ENCODE measurements at regions not wholly inside any gene's neighbourhood (a gene's known extent, or its start where the extent isn't known, plus 50 kb on each side); places are given as distances from the start of the nearest gene placed in this dataset.

DNA sequence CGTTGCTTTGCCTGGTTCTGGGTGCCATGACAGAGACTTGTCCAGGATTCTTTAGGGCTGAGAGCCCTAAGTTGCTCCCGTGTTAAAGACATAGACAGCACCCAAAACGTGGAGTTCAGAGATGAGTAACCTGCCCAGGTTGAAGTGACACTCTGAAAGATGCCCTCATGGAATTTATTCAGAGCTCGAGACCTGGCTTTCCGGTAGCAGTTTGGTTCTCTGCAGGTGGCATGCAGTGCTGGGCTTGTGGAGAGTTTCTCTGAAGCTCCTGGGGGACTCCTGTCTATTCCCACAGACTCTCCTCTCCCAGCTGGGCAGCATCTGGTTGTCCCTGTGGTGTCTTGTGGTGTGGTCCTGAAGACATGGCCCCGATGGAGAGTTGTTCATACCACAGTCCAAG is 241.0 kb downstream of the RHOU start:
- H3K36me3 ChIP-seq (replicated peaks; ENCODE audit: insufficient read depth, low read length): no peaks in the 10 kb centered on the region
- H3K9ac ChIP-seq (ENCODE audit: low read length): no peak overlapping the region
- no peak for DNase-seq
- no peaks in the 10 kb centered on the region for H3F3A ChIP-seq (ENCODE audit: insufficient read depth, low read length)
- H3K27me3 ChIP-seq (replicated peaks; ENCODE audit: insufficient read depth, low read length): no peaks in the 10 kb centered on the region
- no peak overlapping the region for H3K4me2 ChIP-seq (ENCODE audit: low read depth, low read length)
- H3K4me1 ChIP-seq (ENCODE audit: low read length): no peaks in the 10 kb centered on the region
- no peaks in the 10 kb centered on the region for H3K9me2 ChIP-seq (replicated peaks; ENCODE audit: insufficient read depth, low read length)
- no peak overlapping the region for H3K27ac ChIP-seq (ENCODE audit: low read length)
- H3K4me3 ChIP-seq (ENCODE audit: low read length): no peak overlapping the region
- no peak overlapping the region for H2AFZ ChIP-seq (ENCODE audit: low read length)
- H4K20me1 ChIP-seq (ENCODE audit: insufficient read depth, low read length): no peaks in the 10 kb centered on the region
- TF ChIP-seq EZH2 (optimal IDR thresholded peaks at IDR 0.05; ENCODE audit: low read depth, low read length) (no peak), EZH2phosphoT487 (IDR thresholded peaks at IDR 0.05; ENCODE audit: low read length) (no peak)
- TF ChIP-seq, protein P1, sequence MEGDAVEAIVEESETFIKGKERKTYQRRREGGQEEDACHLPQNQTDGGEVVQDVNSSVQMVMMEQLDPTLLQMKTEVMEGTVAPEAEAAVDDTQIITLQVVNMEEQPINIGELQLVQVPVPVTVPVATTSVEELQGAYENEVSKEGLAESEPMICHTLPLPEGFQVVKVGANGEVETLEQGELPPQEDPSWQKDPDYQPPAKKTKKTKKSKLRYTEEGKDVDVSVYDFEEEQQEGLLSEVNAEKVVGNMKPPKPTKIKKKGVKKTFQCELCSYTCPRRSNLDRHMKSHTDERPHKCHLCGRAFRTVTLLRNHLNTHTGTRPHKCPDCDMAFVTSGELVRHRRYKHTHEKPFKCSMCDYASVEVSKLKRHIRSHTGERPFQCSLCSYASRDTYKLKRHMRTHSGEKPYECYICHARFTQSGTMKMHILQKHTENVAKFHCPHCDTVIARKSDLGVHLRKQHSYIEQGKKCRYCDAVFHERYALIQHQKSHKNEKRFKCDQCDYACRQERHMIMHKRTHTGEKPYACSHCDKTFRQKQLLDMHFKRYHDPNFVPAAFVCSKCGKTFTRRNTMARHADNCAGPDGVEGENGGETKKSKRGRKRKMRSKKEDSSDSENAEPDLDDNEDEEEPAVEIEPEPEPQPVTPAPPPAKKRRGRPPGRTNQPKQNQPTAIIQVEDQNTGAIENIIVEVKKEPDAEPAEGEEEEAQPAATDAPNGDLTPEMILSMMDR (IDR thresholded peaks at IDR 0.05; ENCODE audit: low read length): no peak
- H3K9me3 ChIP-seq (replicated peaks; ENCODE audit: insufficient read depth, low read length): no peaks in the 10 kb centered on the region
- no peaks in the 10 kb centered on the region for H3K79me2 ChIP-seq (ENCODE audit: low read length)

DNA sequence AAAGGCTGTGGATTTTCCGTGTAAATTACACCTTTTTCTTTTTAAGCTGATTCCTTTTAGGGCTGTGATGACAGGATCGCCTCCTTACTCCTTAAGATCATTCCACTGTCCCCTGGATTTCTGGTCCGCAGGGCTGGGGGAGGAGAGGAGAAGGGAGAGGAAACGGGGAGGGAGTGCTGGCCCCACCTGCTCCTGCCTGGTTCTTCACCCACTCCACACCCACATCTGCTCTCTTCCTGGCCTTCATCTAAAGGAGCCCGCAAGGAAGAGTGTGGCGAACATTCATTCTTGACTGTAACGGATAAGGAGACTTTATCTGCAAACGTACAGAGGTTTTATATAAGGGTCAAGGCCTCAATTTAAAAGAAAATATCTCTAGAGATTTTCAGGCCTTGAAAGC is 242.0 kb downstream of the RHOU start:
- H3K9me2 ChIP-seq (replicated peaks; ENCODE audit: insufficient read depth, low read length): no peaks in the 10 kb centered on the region
- no peak overlapping the region for H2AFZ ChIP-seq (ENCODE audit: low read length)
- H3K79me2 ChIP-seq (ENCODE audit: low read length): no peaks in the 10 kb centered on the region
- no peaks in the 10 kb centered on the region for H3K27me3 ChIP-seq (replicated peaks; ENCODE audit: insufficient read depth, low read length)
- H3K36me3 ChIP-seq (replicated peaks; ENCODE audit: insufficient read depth, low read length): no peaks in the 10 kb centered on the region
- DNase-seq: no peak
- no peak overlapping the region for H3K4me2 ChIP-seq (ENCODE audit: low read depth, low read length)
- H3F3A ChIP-seq (ENCODE audit: insufficient read depth, low read length): no peaks in the 10 kb centered on the region
- TF ChIP-seq EZH2phosphoT487 (IDR thresholded peaks at IDR 0.05; ENCODE audit: low read length): no peak
- no peak for TF ChIP-seq EZH2 (optimal IDR thresholded peaks at IDR 0.05; ENCODE audit: low read depth, low read length)
- TF ChIP-seq, protein P1 (IDR thresholded peaks at IDR 0.05; ENCODE audit: low read length): no peak
- no peak overlapping the region for H3K9ac ChIP-seq (ENCODE audit: low read length)
- no peak overlapping the region for H3K4me3 ChIP-seq (ENCODE audit: low read length)
- H3K4me1 ChIP-seq (ENCODE audit: low read length): no peaks in the 10 kb centered on the region
- no peak overlapping the region for H3K27ac ChIP-seq (ENCODE audit: low read length)
- H3K9me3 ChIP-seq (replicated peaks; ENCODE audit: insufficient read depth, low read length): no peaks in the 10 kb centered on the region
- no peaks in the 10 kb centered on the region for H4K20me1 ChIP-seq (ENCODE audit: insufficient read depth, low read length)

DNA sequence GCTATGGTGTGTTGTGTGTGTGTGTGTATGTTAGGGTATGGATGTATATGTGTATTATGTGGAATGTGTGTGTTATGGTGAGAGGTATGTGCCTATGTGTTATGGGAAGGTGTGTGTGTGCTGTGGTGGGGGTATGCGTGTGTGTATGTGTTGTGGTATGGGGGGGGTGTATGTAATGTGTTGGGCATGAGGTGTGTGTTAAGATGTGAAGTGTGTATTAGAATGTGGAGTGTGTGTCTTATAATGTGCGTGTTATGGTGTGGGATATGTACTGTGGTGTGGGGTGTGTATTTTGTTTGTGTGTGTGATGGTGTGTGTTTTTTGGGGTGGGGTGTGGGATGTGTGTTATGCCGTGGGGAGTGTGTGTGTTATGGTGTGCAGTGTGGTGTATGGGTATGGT is 242.5 kb downstream of the RHOU start:
- H3F3A ChIP-seq (ENCODE audit: insufficient read depth, low read length): no peaks in the 10 kb centered on the region
- no peak overlapping the region for H3K4me3 ChIP-seq (ENCODE audit: low read length)
- no peaks in the 10 kb centered on the region for H3K4me1 ChIP-seq (ENCODE audit: low read length)
- no peak for DNase-seq
- no peak overlapping the region for H3K27ac ChIP-seq (ENCODE audit: low read length)
- H2AFZ ChIP-seq (ENCODE audit: low read length): no peak overlapping the region
- no peaks in the 10 kb centered on the region for H3K36me3 ChIP-seq (replicated peaks; ENCODE audit: insufficient read depth, low read length)
- H3K27me3 ChIP-seq (replicated peaks; ENCODE audit: insufficient read depth, low read length): no peaks in the 10 kb centered on the region
- no peak for TF ChIP-seq EZH2 (optimal IDR thresholded peaks at IDR 0.05; ENCODE audit: low read depth, low read length)
- TF ChIP-seq, protein P1 (IDR thresholded peaks at IDR 0.05; ENCODE audit: low read length): no peak
- TF ChIP-seq EZH2phosphoT487 (IDR thresholded peaks at IDR 0.05; ENCODE audit: low read length): no peak
- no peaks in the 10 kb centered on the region for H4K20me1 ChIP-seq (ENCODE audit: insufficient read depth, low read length)
- no peak overlapping the region for H3K9ac ChIP-seq (ENCODE audit: low read length)
- no peaks in the 10 kb centered on the region for H3K9me2 ChIP-seq (replicated peaks; ENCODE audit: insufficient read depth, low read length)
- H3K4me2 ChIP-seq (ENCODE audit: low read depth, low read length): no peak overlapping the region
- no peaks in the 10 kb centered on the region for H3K9me3 ChIP-seq (replicated peaks; ENCODE audit: insufficient read depth, low read length)
- H3K79me2 ChIP-seq (ENCODE audit: low read length): no peaks in the 10 kb centered on the region
